ENCODE measurements at regions not wholly inside any gene's neighbourhood (a gene's known extent, or its start where the extent isn't known, plus 50 kb on each side); places are given as distances from the start of the nearest gene placed in this dataset.

DNA sequence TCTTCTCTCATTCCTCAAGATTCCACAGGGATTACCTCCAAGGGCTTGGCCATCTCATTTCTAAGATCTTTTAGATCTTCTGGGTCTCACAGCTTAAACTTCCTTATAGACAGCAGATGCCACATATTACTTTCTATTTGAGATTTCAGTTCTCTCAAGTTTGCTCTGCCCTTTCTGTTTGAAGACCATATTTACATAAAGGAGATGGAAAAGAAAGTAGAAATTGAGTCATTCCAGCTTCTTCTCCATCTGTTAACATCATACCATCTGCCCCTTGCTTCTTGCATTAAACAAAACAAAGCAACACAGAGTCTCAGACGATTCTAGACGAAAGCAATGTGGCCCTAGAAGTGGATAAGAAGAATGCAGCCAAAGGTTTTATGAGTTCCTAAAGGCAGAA lies 203.4 kb downstream of the TTLL2 start:
- TF ChIP-seq EZH2 (IDR thresholded peaks at IDR 0.05): no peak
- no peak for TF ChIP-seq CTCF (IDR thresholded peaks at IDR 0.05 in 2 of 3, conservative IDR thresholded peaks at IDR 0.05 in 1 of 3; ENCODE audit: borderline replicate concordance in 1 of 3, insufficient read depth in 1 of 3, low read depth in 2 of 3, low read length in 2 of 3)
- TF ChIP-seq POLR2AphosphoS5 (IDR thresholded peaks at IDR 0.05; ENCODE audit: low read depth, low read length): no peak
- TF ChIP-seq, protein P1, sequence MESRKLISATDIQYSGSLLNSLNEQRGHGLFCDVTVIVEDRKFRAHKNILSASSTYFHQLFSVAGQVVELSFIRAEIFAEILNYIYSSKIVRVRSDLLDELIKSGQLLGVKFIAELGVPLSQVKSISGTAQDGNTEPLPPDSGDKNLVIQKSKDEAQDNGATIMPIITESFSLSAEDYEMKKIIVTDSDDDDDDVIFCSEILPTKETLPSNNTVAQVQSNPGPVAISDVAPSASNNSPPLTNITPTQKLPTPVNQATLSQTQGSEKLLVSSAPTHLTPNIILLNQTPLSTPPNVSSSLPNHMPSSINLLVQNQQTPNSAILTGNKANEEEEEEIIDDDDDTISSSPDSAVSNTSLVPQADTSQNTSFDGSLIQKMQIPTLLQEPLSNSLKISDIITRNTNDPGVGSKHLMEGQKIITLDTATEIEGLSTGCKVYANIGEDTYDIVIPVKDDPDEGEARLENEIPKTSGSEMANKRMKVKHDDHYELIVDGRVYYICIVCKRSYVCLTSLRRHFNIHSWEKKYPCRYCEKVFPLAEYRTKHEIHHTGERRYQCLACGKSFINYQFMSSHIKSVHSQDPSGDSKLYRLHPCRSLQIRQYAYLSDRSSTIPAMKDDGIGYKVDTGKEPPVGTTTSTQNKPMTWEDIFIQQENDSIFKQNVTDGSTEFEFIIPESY (IDR thresholded peaks at IDR 0.05; ENCODE audit: extremely low read depth, insufficient replicate concordance, low read length): no peak
- no peak for TF ChIP-seq REST (IDR thresholded peaks at IDR 0.05; ENCODE audit: low read depth)
- TF ChIP-seq CEBPB (IDR thresholded peaks at IDR 0.05; ENCODE audit: low read depth): no peak
- TF ChIP-seq ELF1 (IDR thresholded peaks at IDR 0.05; ENCODE audit: borderline replicate concordance, low read depth): no peak
- no peak for TF ChIP-seq YY1 (IDR thresholded peaks at IDR 0.05; ENCODE audit: extremely low read depth, insufficient replicate concordance, low read depth, low read length)
- TF ChIP-seq RAD21 (IDR thresholded peaks at IDR 0.05; ENCODE audit: low read depth): no peak
- no peak for TF ChIP-seq POLR2A (IDR thresholded peaks at IDR 0.05; ENCODE audit: borderline replicate concordance, extremely low read depth, insufficient read depth, insufficient read length)
- TF ChIP-seq SP1 (IDR thresholded peaks at IDR 0.05; ENCODE audit: low read depth): no peak

Data from HCT116 (cell line).